ENCODE measurements at regions not wholly inside any gene's neighbourhood (a gene's known extent, or its start where the extent isn't known, plus 50 kb on each side); places are given as distances from the start of the nearest gene placed in this dataset.
A peak's percentile ranks its signal among the peaks of the same experiment; 100 is the strongest.

GRCh38 chr15:62582580-62582979 lies 417.5 kb upstream of the C2CD4B start:
- DNase-seq, result no peak

GRCh38 chr15:62584301-62585235 lies 419.5 kb upstream of the C2CD4B start:
- 80 to 81% methylated on average over 5 to 7 of the region's 7 CpGs for WGBS, 2 experiments (ENCODE audit: insufficient coverage in 1 of 2, insufficient read length in 1 of 2)
- Histone ChIP-seq H3K27ac (ENCODE audit: low read depth, low read length) (no peak overlapping the region), H3K4me1 (ENCODE audit: control insufficient read depth, insufficient read depth, low read length) (peaks cover under 1% of the 10 kb centered on the region), H3K4me3 (ENCODE audit: low read length) (no peak overlapping the region), H3K9me3 (ENCODE audit: control insufficient read depth, low read length) (no peaks in the 10 kb centered on the region), H3K36me3 (ENCODE audit: control insufficient read depth, insufficient read depth, low read length) (peaks cover 4% of the 10 kb centered on the region), H3K9ac (ENCODE audit: extremely low read depth, low read length, poor library complexity, severe bottlenecking) (no peak overlapping the region), H3K27me3 (ENCODE audit: control insufficient read depth, insufficient read depth, low read length, poor library complexity, severe bottlenecking) (no peaks in the 10 kb centered on the region)
- no peak for DNase-seq
- H3K9me3 Mint-ChIP-seq, result no peaks in the 10 kb centered on the region
- H3K27ac Mint-ChIP-seq, result no peak overlapping the region
- H3K27me3 Mint-ChIP-seq (ENCODE audit: insufficient read depth), result no peaks in the 10 kb centered on the region
- TF ChIP-seq CTCF (conservative IDR thresholded peaks at IDR 0.05), result no peak
- no peak overlapping the region for H3K4me3 Mint-ChIP-seq
- peaks cover 9% of the 10 kb centered on the region for H3K4me1 Mint-ChIP-seq
- H3K36me3 Mint-ChIP-seq (ENCODE audit: low read depth), result peaks cover 17% of the 10 kb centered on the region

More at GRCh38 chr15:62582580-62582979, 417.5 kb upstream of the C2CD4B start:
- Histone ChIP-seq H3K4me1 (ENCODE audit: control insufficient read depth, insufficient read depth, low read length) (peaks cover 6% of the 10 kb centered on the region), H3K4me3 (ENCODE audit: low read length) (no peak overlapping the region), H3K9ac (ENCODE audit: extremely low read depth, low read length, poor library complexity, severe bottlenecking) (no peak overlapping the region), H3K9me3 (ENCODE audit: control insufficient read depth, low read length) (no peaks in the 10 kb centered on the region), H3K36me3 (ENCODE audit: control insufficient read depth, insufficient read depth, low read length) (peaks cover 4% of the 10 kb centered on the region), H3K27ac (ENCODE audit: low read depth, low read length) (no peak overlapping the region), H3K27me3 (ENCODE audit: control insufficient read depth, insufficient read depth, low read length, poor library complexity, severe bottlenecking) (no peaks in the 10 kb centered on the region)
- WGBS, 2 experiments (ENCODE audit: insufficient coverage in 1 of 2, insufficient read length in 1 of 2), result 83 to 100% methylated on average over 1 to 2 of the region's 2 CpGs
- Mint-ChIP-seq H3K4me1 (peaks cover 11% of the 10 kb centered on the region), H3K27me3 (ENCODE audit: insufficient read depth) (no peaks in the 10 kb centered on the region), H3K27ac (no peak overlapping the region), H3K4me3 (no peak overlapping the region), H3K36me3 (ENCODE audit: low read depth) (peaks cover 15% of the 10 kb centered on the region), H3K9me3 (no peaks in the 10 kb centered on the region)
- peak; percentile 28 for TF ChIP-seq CTCF (conservative IDR thresholded peaks at IDR 0.05)

- Mint-ChIP-seq H3K36me3 (ENCODE audit: low read depth) (peaks cover 15% of the 10 kb centered on the region), H3K27me3 (ENCODE audit: insufficient read depth) (no peaks in the 10 kb centered on the region), H3K9me3 (no peaks in the 10 kb centered on the region), H3K27ac (no peak overlapping the region), H3K4me3 (no peak overlapping the region), H3K4me1 (peaks cover 23% of the 10 kb centered on the region)
- TF ChIP-seq CTCF (conservative IDR thresholded peaks at IDR 0.05), result no peak
- Histone ChIP-seq H3K36me3 (ENCODE audit: control insufficient read depth, insufficient read depth, low read length) (peaks cover 13% of the 10 kb centered on the region), H3K9ac (ENCODE audit: extremely low read depth, low read length, poor library complexity, severe bottlenecking) (no peak overlapping the region), H3K4me3 (ENCODE audit: low read length) (no peak overlapping the region), H3K9me3 (ENCODE audit: control insufficient read depth, low read length) (no peaks in the 10 kb centered on the region), H3K27ac (ENCODE audit: low read depth, low read length) (no peak overlapping the region), H3K27me3 (ENCODE audit: control insufficient read depth, insufficient read depth, low read length, poor library complexity, severe bottlenecking) (no peaks in the 10 kb centered on the region), H3K4me1 (ENCODE audit: control insufficient read depth, insufficient read depth, low read length) (no peaks in the 10 kb centered on the region)
- 94 to 96% methylated on average over 3 to 5 of the region's 5 CpGs for WGBS, 2 experiments (ENCODE audit: insufficient coverage in 1 of 2, insufficient read length in 1 of 2)
- DNase-seq, result no peak
These were observed 424.0 kb upstream of the C2CD4B start for GRCh38 chr15:62588938-62589670.

Data from endodermal cell (in vitro differentiated cells).